ENCODE measurements at regions not wholly inside any gene's neighbourhood (a gene's known extent, or its start where the extent isn't known, plus 50 kb on each side); places are given as distances from the start of the nearest gene placed in this dataset.
"Not testable (repeated sequence)": the region's sequence is repeated elsewhere in the genome, so short reads cannot be mapped to it uniquely, and the experiment has no call there.

DNA sequence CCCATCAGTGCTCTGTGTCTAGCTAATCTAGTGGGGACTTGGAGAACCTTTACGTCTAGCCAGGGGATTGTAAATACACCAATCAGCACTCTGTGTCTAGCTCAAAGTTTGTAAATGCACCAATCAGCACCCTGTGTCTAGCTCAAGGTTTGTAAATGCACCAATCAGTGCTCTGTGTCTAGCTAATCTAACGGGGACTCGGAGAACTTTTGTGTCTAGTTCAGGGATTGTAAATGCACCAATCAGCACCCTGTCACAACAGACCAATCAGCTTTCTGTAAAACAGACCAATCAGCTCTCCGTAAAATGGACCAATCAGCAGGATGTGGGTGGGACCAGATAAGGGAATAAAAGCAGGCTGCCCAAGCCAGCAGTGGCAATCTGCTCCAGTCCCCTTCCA, 268.3 kb upstream of the MKLN1 start:
- peak overlapping the region; percentile 77 for H3K27ac Mint-ChIP-seq
- not testable (repeated sequence) for H3K27me3 Mint-ChIP-seq

DNA sequence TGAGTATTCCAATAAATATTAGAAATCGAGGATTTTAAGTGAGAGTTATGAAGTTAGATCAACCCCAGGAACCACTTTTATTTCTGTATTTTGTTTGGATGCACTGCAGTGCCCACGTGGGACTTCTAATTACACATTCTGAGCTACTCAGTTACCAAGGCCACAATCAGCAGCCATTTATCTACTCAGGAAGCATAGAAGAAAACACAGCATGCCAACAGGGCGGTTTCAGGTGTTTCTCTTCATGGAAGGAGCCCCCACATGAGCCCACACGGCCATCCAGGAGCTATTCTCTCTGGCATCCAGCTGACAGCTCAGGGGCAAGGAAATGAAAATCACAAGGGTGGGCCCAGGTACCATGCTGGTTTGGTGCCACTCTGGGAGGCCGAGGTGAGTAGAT, 266.5 kb upstream of the MKLN1 start:
- H3K27me3 Mint-ChIP-seq: no peaks in the 10 kb centered on the region
- DNase-seq: no peak
- ATAC-seq: no peak
- no peaks in the 10 kb centered on the region for H3K9me3 Mint-ChIP-seq
- H3K27ac Mint-ChIP-seq: no peak overlapping the region
- peaks cover 20% of the 10 kb centered on the region for H3K36me3 Mint-ChIP-seq (ENCODE audit: low read depth)
- H3K4me3 Mint-ChIP-seq: no peak overlapping the region
- H3K4me1 Mint-ChIP-seq: peaks cover 64% of the 10 kb centered on the region

More for the DNA sequence above, 268.3 kb upstream of the MKLN1 start:
- peak overlapping the region; percentile 48 for H3K4me3 Mint-ChIP-seq
- H3K9me3 Mint-ChIP-seq, DNase-seq, ATAC-seq: not testable (repeated sequence)
- H3K4me1 Mint-ChIP-seq: peaks cover 70% of the 10 kb centered on the region
- peaks cover 27% of the 10 kb centered on the region for H3K36me3 Mint-ChIP-seq (ENCODE audit: low read depth)

DNA sequence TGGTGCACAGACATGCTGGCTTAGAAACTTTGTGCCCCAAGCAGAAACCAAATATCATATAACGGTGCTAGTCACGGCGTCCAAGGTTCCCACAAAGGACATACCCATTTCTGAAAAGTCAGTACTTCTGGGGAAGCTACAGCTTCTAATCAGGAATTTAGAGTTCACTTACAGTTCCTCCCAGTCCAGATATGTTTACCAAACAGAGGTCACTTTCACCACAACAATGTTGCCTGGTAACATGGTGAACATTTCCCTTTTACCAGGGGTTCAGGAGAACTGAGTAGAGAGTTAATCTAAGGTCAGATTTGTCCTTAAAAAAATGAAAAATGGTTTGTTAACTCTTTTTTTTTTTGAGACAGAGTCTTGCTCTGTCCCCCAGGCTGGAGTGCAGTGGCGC, 265.9 kb upstream of the MKLN1 start:
- H3K36me3 Mint-ChIP-seq (ENCODE audit: low read depth): peaks cover 20% of the 10 kb centered on the region
- H3K27me3 Mint-ChIP-seq: no peaks in the 10 kb centered on the region
- H3K9me3 Mint-ChIP-seq: no peaks in the 10 kb centered on the region
- no peak overlapping the region for H3K4me3 Mint-ChIP-seq
- H3K27ac Mint-ChIP-seq: no peak overlapping the region
- H3K4me1 Mint-ChIP-seq: peaks cover 64% of the 10 kb centered on the region
- ATAC-seq (no peak), DNase-seq (no peak)

DNA sequence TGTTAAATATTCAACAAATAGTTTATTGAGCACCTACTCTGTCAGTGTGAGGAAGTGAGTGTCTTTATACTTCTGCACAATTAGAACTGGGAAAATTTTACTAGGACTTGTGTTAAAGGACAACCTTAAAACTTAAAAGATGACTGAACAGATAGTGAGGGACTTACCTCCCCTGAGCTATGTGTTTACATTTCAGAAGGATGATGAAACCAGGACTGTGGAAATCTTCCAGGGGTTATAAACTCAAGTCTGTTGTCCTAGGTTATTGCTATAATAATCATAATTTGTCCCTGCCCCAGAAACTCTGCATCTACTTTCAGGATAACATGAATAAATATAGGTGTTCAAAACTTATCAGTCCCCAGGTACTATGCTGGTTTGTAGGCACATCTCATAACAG, 261.0 kb upstream of the MKLN1 start:
- H3K4me1 Mint-ChIP-seq: peaks cover 64% of the 10 kb centered on the region
- H3K36me3 Mint-ChIP-seq (ENCODE audit: low read depth): peaks cover 4% of the 10 kb centered on the region
- no peak overlapping the region for H3K4me3 Mint-ChIP-seq
- ATAC-seq (no peak), DNase-seq (no peak)
- peak overlapping the region; percentile 21 for H3K27ac Mint-ChIP-seq
- H3K27me3 Mint-ChIP-seq: no peaks in the 10 kb centered on the region
- H3K9me3 Mint-ChIP-seq: no peaks in the 10 kb centered on the region

DNA sequence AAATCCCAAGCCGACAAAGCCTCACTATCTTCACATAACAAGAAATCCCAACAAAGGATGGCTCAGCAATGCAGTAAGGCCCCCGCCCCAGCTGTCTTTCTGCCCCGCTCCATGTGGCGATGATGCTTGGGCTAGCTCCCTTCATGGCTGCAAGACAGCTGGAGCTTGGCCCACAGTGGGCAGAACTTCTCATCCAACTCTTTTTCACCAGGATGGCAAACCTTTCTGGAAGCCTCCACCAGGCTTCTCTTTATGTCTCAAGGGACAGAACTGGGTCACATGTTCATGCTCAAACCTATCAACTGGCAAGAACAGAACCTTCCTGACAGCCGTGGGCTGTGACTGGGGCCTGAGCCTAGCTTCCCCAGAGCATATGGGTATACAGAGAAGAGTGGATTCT, 260.5 kb upstream of the MKLN1 start:
- Mint-ChIP-seq H3K27ac (peak overlapping the region; percentile 21), H3K4me1 (peaks cover 70% of the 10 kb centered on the region), H3K4me3 (no peak overlapping the region), H3K9me3 (no peaks in the 10 kb centered on the region), H3K27me3 (no peaks in the 10 kb centered on the region), H3K36me3 (ENCODE audit: low read depth) (peaks cover 1% of the 10 kb centered on the region)
- ATAC-seq (no peak), DNase-seq (no peak)

DNA sequence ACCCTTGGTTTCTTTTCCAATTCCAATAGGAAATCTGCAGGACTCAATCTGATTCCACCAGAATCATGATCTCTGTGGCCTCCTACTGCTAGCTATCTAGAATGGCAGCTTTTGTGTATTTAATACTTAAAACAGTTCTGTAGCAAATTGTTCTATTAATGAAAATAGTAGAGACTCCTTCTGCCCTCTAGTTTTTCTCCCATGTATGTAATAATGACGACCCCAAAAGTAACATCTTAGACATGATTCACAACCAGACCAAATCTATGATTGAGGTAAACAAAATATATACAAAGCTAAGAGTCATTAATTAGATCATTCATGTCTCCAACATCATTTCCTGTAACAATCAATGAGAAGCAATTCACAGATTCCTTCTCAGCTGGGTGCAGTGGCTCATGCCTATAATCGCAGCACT, 259.1 kb upstream of the MKLN1 start:
- H3K4me1 Mint-ChIP-seq: peaks cover 73% of the 10 kb centered on the region
- ATAC-seq: no peak
- H3K27me3 Mint-ChIP-seq: no peaks in the 10 kb centered on the region
- no peak overlapping the region for H3K4me3 Mint-ChIP-seq
- H3K9me3 Mint-ChIP-seq: no peaks in the 10 kb centered on the region
- peaks cover 11% of the 10 kb centered on the region for H3K36me3 Mint-ChIP-seq (ENCODE audit: low read depth)
- H3K27ac Mint-ChIP-seq: peak overlapping the region; percentile 28
- no peak for DNase-seq

DNA sequence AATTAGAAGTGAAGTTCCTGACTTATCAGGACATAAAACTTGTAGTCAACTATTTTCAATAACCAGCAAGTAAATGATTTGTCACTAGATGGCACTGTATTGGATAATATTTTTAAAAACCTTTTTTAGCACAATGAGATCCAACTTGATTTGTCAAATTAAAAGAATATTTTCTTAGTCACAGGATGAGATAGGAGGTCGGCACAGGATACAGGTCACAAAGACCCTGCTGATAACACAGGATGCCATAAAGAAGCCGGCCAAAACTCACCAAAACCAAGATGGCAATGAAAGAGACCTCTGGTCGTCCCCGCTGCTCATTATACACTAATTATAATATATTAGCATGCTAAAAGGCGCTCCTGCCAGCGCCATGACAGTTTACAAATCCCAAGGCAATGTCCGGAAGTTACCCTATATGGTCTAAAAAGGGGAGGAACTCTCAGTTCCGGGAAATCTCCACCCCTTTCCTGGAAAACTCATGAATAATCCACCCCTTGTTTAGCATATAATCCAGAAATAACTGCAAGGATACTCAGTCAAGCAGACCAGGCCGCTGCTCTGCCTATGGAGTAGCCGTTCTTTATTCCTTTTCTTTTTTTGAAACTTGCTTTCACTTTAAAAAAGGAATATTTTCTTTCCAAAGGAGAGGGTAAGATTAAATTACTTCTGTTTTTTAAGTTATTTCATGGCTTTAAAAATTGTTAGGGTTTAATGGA, 255.7 kb upstream of the MKLN1 start:
- ATAC-seq: no peak

DNA sequence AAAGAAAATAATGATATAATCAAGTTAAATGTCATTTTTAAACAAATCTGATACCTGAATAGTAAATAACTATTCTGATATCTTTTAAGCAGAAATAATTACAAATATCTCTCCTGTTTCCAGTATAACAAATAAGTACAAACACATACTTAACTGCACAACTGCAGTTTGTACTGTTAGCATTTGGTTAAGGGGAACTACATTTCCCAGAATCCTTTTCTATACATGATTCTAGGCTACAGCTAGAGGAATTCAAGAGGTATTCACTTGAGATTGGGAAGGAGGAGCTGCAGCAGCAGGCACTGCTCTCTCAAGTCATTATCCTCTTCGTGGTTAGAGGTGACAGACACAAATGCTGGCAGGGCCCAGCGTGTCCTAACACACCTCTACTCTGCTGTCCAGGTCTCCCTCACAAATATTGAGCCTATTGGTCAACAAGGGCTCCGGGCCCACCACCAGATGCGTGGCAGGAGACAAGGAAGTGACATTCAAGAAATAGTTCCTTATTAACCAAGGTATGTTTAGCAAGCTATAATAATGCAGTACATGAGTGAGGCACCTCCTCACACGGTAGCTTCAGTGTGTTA, 255.1 kb upstream of the MKLN1 start:
- DNase-seq (no peak), ATAC-seq (peak; percentile 35)
- H3K9me3 Mint-ChIP-seq: no peaks in the 10 kb centered on the region
- H3K27ac Mint-ChIP-seq: peak overlapping the region; percentile 59
- no peak overlapping the region for H3K4me3 Mint-ChIP-seq
- H3K4me1 Mint-ChIP-seq: peaks cover 75% of the 10 kb centered on the region
- no peaks in the 10 kb centered on the region for H3K27me3 Mint-ChIP-seq
- H3K36me3 Mint-ChIP-seq (ENCODE audit: low read depth): peaks cover 25% of the 10 kb centered on the region

More for the DNA sequence above, 255.7 kb upstream of the MKLN1 start:
- Mint-ChIP-seq H3K4me1 (peaks cover 81% of the 10 kb centered on the region), H3K4me3 (no peak overlapping the region), H3K27ac (peak overlapping the region; percentile 73), H3K36me3 (ENCODE audit: low read depth) (peaks cover 25% of the 10 kb centered on the region), H3K9me3 (no peaks in the 10 kb centered on the region), H3K27me3 (no peaks in the 10 kb centered on the region)
- no peak for DNase-seq

DNA sequence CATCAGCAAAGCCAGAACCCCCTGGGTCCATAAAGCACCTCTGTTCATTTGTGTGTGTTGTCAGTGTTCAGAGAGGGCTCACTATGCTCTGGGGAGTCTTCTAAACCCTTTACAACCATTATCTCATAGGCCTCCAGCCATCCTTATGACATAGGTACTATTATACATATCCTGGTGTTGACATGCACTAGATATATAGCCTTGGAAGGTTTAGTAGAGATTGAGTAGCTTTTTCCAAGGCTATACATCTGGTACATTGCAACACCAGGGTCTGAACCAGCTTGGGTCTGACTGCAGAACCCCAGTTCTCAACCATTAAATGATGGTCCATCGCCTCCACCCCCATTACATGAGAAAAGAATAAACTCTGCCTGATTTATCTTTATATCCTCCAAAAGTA, 253.6 kb upstream of the MKLN1 start:
- no peak for ATAC-seq
- peaks cover 64% of the 10 kb centered on the region for H3K4me1 Mint-ChIP-seq
- H3K36me3 Mint-ChIP-seq (ENCODE audit: low read depth): peaks cover 25% of the 10 kb centered on the region
- no peak for DNase-seq
- no peak overlapping the region for H3K4me3 Mint-ChIP-seq
- H3K27ac Mint-ChIP-seq: no peak overlapping the region
- no peaks in the 10 kb centered on the region for H3K9me3 Mint-ChIP-seq
- H3K27me3 Mint-ChIP-seq: no peaks in the 10 kb centered on the region

DNA sequence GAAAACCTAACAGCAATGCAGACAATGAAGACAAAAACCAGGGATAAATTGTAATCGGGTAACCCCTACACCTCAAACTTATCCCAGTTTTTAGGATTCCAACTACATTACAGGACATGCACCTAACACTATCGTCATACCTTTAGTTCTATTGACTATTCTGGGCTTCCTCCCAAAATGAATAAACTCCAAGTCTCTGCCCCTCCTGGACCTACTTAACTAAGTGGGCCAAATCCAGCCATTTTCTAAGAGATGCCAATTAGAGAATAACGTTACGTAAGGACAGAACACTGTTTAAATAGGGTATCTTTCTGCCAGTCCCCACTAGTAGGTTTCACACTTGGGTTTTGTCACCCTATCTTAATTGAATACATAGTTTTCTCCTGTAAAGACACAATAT, 253.1 kb upstream of the MKLN1 start:
- Mint-ChIP-seq H3K4me1 (peaks cover 59% of the 10 kb centered on the region), H3K4me3 (no peak overlapping the region), H3K36me3 (ENCODE audit: low read depth) (peaks cover 25% of the 10 kb centered on the region), H3K27me3 (no peaks in the 10 kb centered on the region), H3K27ac (no peak overlapping the region), H3K9me3 (no peaks in the 10 kb centered on the region)
- DNase-seq (no peak), ATAC-seq (no peak)

DNA sequence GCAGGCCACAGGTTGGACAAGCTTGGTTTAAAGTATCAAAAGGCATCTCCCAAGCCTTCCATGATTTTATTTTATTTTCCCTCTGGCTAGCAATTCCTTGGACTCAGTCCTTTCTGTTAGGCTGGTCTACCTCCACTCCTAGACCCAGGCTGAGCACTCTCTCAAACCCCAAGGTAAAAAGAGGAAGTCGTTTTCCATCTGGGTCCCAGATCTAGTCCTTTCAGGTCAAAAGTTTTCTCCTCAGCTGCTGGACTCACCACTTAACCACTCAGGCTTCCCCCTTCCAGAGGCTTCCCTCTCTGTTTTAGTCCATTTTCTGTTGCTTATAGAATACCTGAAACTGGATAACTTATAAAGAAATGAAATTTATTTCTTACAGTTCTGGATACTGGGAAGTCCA, 252.3 kb upstream of the MKLN1 start:
- peaks cover 53% of the 10 kb centered on the region for H3K4me1 Mint-ChIP-seq
- peaks cover 25% of the 10 kb centered on the region for H3K36me3 Mint-ChIP-seq (ENCODE audit: low read depth)
- H3K4me3 Mint-ChIP-seq: no peak overlapping the region
- DNase-seq (no peak), ATAC-seq (no peak)
- no peaks in the 10 kb centered on the region for H3K27me3 Mint-ChIP-seq
- no peaks in the 10 kb centered on the region for H3K9me3 Mint-ChIP-seq
- H3K27ac Mint-ChIP-seq: no peak overlapping the region

DNA sequence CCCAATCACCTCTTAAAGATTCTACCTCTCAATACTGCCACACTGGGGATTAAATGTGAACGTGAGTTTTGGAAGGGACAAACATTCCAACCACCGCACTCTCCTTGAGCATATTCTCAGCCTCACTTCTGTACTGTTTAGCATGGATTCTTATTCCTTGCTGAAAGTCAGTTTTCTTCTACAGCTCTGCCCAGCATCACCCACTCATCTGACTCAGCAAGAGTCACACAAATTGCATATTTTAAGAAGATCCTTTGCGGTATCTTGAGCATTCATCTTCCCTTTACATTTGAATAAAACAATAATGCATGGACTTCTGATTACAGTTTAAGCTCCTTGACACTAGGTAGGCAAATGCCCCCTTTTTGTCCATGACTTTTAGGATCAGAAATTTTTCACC, 251.6 kb upstream of the MKLN1 start:
- Mint-ChIP-seq H3K27ac (peak overlapping the region; percentile 49), H3K9me3 (no peaks in the 10 kb centered on the region), H3K4me3 (no peak overlapping the region), H3K4me1 (peaks cover 49% of the 10 kb centered on the region), H3K27me3 (no peaks in the 10 kb centered on the region), H3K36me3 (ENCODE audit: low read depth) (peaks cover 25% of the 10 kb centered on the region)
- ATAC-seq (peak; percentile 45), DNase-seq (no peak)

DNA sequence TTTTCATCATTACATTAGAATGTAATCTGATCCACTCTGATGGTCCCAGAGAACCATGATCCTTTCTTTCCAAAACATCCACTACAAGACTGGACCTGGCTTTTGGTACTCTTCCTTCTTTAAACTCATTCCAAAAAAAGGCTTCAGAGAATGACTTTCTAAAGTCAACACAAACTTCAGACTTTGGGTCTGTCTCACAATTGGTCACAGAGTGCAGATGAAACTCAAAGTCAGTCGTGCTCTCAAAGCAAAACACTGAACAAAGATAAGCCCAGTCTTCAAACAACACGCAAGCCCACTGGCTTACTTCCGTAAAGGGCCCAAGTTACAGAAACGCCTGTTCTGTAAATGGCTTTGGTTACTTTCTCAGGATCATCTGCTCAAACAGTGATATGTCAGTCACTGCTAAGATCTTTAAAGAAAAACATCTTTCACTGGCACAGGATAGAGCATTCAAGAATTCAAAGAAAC, 250.9 kb upstream of the MKLN1 start:
- peaks cover 46% of the 10 kb centered on the region for H3K4me1 Mint-ChIP-seq
- H3K36me3 Mint-ChIP-seq (ENCODE audit: low read depth): peaks cover 25% of the 10 kb centered on the region
- no peak for ATAC-seq
- no peaks in the 10 kb centered on the region for H3K27me3 Mint-ChIP-seq
- DNase-seq: no peak
- no peak overlapping the region for H3K4me3 Mint-ChIP-seq
- H3K27ac Mint-ChIP-seq: peak overlapping the region; percentile 49
- no peaks in the 10 kb centered on the region for H3K9me3 Mint-ChIP-seq

DNA sequence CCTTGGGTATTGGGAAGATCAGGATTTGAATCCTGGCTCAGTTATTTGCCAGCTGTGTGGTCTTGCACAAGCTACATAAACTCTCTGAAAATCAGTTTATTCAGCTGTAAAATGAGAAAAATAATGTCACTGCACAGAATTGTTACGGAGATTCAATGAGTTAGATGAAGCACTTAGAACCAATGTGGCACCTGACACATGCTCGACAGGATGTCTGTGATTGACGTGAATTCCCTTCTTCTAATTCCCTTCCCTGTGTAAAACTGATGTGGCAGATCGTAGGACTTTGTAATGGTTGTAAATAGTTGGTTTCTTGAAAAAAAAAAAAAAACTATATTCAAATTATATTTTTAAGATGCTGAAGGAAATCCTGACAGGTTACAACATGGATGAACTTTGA, 249.9 kb upstream of the MKLN1 start:
- H3K27ac Mint-ChIP-seq: peak overlapping the region; percentile 40
- DNase-seq (no peak), ATAC-seq (no peak)
- no peaks in the 10 kb centered on the region for H3K9me3 Mint-ChIP-seq
- H3K4me1 Mint-ChIP-seq: peaks cover 46% of the 10 kb centered on the region
- H3K27me3 Mint-ChIP-seq: no peaks in the 10 kb centered on the region
- no peak overlapping the region for H3K4me3 Mint-ChIP-seq
- H3K36me3 Mint-ChIP-seq (ENCODE audit: low read depth): peaks cover 23% of the 10 kb centered on the region

DNA sequence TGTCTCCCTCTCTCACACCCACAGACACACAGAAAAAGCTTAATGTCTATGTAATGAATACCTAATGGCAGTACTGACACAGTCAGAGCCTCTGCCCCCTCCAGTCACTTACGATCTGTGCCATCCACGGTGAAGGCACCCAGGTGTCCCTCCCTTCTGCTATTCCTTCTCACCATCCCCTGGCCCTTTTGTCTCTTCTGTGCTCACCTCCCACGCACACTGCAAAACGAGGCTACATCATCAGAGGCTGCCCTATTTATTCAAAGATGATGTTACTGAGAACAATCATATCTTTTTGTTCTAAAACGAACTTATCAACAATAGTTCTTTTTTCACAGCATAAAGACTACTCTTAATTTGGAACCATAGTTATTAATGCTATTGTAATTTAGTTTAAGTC, 246.9 kb upstream of the MKLN1 start:
- Mint-ChIP-seq H3K4me1 (peaks cover 49% of the 10 kb centered on the region), H3K27me3 (no peaks in the 10 kb centered on the region)

More for the DNA sequence above, 246.9 kb upstream of the MKLN1 start:
- ATAC-seq (no peak), DNase-seq (no peak)
- Mint-ChIP-seq H3K36me3 (ENCODE audit: low read depth) (peaks cover 27% of the 10 kb centered on the region), H3K4me3 (no peak overlapping the region), H3K9me3 (peaks cover 7% of the 10 kb centered on the region), H3K27ac (no peak overlapping the region)
